GM12875 (cell line): ENCODE measurements at regions not wholly inside any gene's neighbourhood (a gene's known extent, or its start where the extent isn't known, plus 50 kb on each side); places are given as distances from the start of the nearest gene placed in this dataset.

Experiments
- H3K4me3 ChIP-seq: one replicate; pipeline ENCODE4 v1.5.1; 2011; ENCODE audit warnings: low read depth, low read length, control low read depth
- TF ChIP-seq, protein P1 (sequence below): IDR thresholded peaks from 2 replicates; pipeline ENCODE4 v1.5.1; 2011; ENCODE audit warnings: low read depth, mild to moderate bottlenecking, control low read depth, inconsistent platforms, low read length, moderate library complexity, borderline replicate concordance; ENCODE audit not compliant: insufficient read depth

DNA sequence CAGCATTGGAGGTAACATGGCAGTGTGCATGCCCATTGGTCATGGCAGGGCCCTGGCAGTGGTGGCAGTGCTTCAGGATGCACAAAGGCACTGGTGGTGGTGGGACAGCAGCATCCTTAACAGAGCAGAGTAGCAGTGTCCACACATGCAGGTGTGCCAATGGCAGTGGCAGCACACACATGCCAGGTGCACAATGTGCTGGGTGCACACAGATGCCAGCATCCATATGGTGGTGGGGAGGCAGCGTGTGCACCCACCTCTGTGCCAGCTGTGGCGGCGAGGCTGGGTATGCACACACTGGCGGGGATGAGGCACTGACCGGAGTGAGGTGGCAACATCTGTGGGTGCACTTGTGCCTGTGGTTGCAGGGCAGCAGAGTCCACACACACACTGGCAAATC lies 150.6 kb downstream of the SI start:
- TF ChIP-seq, protein P1, sequence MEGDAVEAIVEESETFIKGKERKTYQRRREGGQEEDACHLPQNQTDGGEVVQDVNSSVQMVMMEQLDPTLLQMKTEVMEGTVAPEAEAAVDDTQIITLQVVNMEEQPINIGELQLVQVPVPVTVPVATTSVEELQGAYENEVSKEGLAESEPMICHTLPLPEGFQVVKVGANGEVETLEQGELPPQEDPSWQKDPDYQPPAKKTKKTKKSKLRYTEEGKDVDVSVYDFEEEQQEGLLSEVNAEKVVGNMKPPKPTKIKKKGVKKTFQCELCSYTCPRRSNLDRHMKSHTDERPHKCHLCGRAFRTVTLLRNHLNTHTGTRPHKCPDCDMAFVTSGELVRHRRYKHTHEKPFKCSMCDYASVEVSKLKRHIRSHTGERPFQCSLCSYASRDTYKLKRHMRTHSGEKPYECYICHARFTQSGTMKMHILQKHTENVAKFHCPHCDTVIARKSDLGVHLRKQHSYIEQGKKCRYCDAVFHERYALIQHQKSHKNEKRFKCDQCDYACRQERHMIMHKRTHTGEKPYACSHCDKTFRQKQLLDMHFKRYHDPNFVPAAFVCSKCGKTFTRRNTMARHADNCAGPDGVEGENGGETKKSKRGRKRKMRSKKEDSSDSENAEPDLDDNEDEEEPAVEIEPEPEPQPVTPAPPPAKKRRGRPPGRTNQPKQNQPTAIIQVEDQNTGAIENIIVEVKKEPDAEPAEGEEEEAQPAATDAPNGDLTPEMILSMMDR, result no peak

DNA sequence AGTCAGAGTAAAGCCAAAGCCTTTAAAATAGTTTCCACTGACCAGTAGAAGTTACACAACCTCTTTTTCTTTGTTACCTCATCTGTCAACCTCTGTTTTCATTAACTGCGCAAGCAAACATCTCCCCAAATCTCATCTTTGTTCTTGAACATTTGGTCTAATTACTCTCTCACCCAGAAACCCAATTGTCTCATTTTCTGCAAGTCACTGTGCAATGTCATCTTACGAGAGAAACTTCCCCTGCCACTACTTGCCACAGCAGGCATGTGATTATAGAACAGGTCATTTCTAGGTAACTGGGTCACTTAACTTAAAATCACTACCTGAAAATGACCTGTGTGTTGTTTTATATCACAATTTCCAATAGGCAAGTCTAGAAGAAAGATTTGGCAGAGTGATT lies 159.4 kb downstream of the SI start:
- H3K4me3 ChIP-seq, result no peak overlapping the region
- TF ChIP-seq, protein P1, result no peak

More for the DNA sequence above, 150.6 kb downstream of the SI start:
- H3K4me3 ChIP-seq, result no peak overlapping the region

DNA sequence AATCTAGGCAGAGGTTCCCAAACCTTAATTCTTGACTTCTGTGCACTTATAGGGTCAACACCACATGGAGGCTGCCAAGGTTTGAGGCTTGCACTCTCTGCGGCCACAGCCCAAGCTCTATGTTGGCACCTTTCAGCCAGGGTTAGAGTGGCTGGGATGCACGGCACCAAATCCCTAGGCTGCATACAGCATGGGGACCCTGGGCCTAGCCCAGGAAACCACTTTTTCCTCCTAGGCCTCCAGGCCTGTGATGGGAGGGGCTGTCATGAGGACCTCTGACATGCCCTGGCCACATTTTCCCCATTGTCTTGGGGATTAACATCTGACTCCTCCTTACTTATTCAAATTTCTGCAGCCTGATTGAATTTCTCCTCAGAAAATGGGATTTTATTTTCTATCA lies 165.4 kb downstream of the SI start:
- TF ChIP-seq, protein P1, result no peak

DNA sequence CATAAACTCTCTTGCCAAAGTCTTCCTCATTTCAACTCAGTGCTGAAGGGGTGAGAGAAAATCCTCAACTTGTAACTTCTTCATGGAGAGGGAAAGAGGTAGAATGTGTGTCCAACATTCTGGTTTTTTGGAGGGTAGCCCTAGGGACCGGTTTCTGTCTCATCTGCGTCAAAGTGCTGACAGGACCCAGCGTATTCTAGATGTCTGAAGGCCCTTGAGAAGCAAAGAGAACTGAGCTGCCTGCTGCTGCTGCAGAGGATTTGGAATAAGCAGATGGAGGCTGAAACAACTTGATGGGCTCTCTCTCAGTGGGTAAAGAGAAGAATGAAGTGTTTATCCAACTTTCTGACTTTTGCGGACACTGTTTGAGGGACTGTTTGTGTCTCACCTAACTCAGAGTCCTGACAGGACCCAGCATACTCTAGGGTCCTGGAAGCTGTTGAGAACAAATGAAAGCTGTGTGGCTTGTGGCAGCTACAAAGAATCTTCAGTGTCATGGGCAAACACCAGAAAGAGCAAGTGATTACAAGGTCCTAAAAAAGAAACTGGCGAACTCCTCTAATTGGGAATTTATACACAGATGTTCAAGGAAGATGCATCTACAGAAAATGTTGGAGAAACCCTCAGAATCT lies 174.4 kb downstream of the SI start:
- TF ChIP-seq, protein P1, result no peak
- H3K4me3 ChIP-seq, result no peak overlapping the region

More for the DNA sequence above, 165.4 kb downstream of the SI start:
- H3K4me3 ChIP-seq, result no peak overlapping the region

DNA sequence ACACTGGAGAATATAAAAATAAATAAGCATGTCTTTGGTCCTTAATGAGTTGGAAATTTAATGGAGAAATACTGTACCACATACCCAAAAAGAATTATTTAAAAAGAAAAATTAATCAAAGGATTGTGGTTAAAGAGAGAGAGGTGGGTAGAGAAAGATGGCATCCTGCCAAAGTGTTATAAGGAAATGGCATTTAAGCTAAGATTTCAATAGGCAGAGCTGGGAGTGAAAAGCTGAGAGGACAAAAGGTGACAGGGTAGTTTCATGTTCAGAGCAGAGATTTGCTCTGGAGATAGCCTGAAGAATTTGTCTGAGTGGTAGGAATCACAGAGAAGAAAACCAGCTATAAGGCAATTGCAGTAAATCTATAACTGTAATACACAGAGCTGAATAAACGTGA lies 181.0 kb downstream of the SI start:
- TF ChIP-seq, protein P1, result no peak
- no peak overlapping the region for H3K4me3 ChIP-seq

DNA sequence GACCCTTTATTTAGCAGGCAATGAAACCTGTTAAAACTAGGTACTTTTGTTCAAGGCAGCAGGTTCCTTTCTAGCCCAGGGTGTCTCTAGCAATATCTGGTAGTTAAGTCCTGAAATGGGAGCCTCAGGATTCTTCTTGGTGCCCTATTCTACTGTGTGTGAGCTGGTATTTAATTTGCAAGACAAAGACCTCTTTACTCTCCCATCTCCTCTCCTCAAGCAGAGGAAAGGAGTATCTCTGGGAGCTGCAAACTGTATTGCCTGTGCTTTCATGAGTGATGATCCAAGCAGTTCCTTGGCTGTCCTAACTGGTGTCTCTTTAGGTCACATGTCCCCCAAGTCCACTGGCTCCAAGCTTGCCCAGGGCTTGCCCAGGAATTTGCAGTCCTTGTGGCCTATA lies 188.2 kb downstream of the SI start:
- TF ChIP-seq, protein P1, result no peak
- no peak overlapping the region for H3K4me3 ChIP-seq

DNA sequence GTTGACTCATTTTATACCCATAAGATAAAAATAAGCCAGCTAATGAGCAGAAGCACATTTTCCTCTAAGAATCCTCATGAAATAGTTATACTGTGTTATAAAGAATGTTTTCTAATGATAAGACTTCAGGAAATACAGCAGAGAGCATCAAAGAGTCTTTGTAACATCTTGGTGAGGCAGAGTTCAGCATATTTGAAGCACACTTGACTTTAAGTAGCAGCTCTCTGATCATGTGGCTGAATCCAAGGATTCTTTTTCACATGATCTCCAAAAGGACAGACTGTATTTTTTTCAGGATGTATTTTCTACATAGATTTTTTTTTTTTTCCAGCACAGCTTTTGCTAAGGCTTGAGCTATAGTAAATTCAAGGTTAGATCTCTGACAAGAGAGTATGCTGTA lies 195.1 kb downstream of the SI start:
- H3K4me3 ChIP-seq, result no peak overlapping the region
- TF ChIP-seq, protein P1, result no peak
